ENCODE measurements at regions not wholly inside any gene's neighbourhood (a gene's known extent, or its start where the extent isn't known, plus 50 kb on each side); places are given as distances from the start of the nearest gene placed in this dataset.
A peak's percentile ranks its signal among the peaks of the same experiment; 100 is the strongest.
"Not testable (repeated sequence)": the region's sequence is repeated elsewhere in the genome, so short reads cannot be mapped to it uniquely, and the experiment has no call there.

DNA sequence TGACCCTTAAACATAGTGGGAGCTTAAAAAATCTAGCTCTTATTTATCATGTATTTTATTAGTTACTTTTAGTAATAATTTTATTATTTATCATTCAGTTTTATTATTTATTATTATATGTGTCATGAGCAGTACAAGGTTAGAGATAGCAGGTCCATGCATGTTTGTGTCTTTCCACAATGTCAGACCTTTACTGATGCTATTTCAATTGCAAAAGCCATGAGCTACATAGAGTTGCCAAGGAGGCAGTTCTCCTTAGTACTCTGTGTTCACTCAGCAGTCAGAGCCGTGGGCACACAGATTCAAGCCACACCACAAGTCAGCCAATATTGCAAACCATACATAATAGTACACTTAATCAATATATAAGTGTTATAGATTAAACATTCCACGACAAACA is 157.9 kb upstream of the NTRK2 start:
- no peak for DNase-seq (ENCODE audit: low spot score)

DNA sequence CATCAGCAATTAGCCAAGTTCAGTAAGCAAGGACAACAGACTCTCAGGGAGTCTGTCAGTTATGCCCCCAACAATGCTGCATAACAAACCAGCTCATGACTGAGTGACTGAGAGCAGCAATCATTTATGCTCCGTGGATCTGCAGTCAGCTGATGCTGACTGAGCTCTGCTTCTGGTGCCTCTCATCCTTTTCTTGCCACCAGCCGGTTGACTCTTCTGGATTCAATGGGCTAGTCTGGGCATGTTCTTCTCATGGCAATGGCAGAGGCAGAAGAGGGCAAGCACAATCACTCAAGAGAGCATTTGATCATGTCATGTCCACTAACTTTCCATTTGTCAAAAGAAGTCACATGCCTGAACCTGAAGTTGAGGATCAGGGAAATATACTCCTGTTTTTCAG is 157.0 kb upstream of the NTRK2 start:
- no peak for DNase-seq (ENCODE audit: low spot score)

DNA sequence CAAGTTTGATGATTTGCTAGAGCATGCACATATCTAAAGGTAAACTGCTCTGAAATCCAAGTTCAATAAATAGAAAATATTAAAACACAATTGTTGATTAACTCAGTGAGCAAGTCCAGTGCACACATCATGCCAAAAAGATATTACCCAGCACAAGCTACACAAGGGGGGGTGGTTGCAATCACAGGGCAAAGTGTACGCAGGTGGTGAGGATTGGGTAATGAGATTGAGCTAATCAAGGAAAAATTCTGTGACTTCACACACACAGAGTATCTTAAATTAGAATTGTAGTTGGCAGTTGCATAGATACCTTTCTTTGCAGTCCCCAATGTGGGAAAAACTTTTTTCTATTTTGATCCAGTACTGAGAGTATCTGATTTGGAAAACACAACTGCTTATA is 156.1 kb upstream of the NTRK2 start:
- DNase-seq (ENCODE audit: low spot score): no peak

DNA sequence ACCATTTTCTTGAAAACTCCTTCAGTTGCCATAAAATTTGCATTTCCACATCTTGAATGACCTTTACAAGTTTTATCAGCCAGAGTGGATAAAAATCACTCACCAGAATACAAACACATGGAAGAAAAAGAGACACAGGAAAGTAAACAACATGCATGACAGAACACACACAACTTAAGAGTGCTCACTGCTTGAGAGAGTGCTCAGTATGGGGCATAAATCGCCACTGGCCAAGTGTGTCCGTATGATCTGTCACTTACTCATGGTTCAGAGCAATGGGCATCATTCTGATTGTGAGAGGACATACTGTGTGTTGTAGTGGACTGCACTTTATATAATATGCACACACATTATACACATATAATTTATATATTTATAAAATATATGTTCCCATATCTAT is 155.6 kb upstream of the NTRK2 start:
- DNase-seq (ENCODE audit: low spot score): no peak

DNA sequence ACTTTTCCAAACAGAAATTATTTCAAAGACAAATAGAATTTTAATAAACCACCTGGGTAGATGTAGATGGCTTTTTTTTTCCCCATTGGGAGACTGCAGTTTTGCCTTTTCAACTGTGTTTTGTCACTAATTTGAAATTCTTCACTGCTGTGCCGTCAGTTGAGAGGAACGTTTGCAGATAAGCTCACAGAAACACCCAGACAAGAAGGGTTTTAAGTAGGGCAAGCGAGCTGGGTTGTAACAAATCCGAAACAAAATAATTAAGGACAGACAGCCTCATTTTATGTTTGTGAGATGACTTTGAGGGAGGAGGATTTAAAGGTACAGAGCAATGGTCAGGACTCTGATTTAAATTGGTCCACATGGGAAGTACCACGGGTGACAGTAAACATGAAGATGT is 155.1 kb upstream of the NTRK2 start:
- no peak for DNase-seq (ENCODE audit: low spot score)

DNA sequence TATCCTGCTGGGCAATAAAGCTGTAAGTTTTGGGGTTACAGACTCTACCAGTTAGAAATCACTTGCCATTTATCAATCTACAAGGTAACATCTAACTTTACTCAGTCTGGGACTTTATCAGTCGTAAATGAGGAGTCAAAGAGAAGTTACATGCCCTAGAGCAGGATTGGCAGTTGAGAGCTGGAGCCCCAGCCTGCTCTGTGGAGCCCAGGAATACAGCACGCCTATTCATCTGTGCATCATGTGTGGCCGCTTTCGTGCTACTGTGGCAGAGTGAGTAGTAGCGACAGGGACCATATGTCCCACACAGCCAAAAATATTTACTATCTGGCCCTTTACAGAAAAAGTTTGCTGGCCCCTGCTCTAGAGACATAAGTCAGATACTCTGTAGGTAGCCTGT is 152.5 kb upstream of the NTRK2 start:
- no peak for DNase-seq (ENCODE audit: low spot score)

DNA sequence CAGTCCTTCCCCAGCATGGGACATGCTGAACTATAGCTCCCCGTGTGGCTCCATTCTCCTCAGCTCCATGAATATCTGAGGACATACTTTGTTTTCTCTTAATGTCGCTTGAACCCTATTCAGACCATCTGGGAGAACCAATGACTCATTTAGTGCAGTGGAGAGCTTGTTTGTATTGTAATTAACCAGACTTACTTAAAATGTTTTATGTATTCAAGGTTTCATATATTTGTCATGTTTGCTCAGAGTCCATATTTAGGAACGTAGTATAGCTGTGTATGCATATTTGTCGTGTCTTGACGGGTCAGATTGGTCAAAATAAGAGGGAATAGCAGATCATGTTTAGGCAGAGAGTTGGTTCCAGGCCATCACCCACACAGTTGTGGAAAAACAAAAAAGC is 150.1 kb upstream of the NTRK2 start:
- no peak for DNase-seq (ENCODE audit: low spot score)

DNA sequence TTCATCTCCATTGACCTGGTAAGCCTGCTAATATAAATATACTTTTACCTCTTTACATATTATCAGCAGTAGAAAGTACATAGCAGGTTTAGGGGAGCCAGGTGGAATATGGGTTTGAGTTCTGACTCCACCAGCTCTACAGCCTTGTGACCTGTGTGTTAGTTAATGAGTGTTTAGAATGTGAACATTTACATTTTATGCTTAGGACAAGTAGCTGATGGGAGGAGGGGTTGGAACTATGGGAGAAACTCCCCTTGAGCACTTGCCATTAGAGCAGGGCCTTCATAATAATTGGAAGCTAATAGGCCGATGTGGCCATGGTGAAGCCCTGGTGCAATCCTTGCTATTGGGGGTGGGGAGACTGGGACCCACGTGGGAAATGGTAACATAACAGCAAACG is 148.3 kb upstream of the NTRK2 start:
- no peak for DNase-seq (ENCODE audit: low spot score)

DNA sequence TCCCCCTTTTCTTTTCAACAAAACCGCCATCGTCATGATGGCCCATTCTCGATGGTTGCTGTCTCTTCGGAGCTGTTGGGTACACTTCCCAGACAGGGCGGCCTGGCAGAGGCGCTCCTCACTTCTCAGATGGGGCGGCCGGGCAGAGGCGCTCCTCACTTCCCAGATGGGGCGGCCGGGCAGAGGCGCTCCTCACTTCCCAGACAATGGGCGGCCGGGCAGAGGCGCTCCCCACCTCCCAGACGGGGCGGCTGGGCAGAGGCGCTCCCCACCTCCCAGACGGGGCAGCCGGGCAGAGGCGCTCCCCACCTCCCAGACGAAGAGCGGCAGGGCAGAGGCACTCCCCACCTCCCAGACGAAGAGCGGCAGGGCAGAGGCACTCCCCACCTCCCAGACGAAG is 143.3 kb upstream of the NTRK2 start:
- not testable (repeated sequence) for DNase-seq (ENCODE audit: low spot score)

DNA sequence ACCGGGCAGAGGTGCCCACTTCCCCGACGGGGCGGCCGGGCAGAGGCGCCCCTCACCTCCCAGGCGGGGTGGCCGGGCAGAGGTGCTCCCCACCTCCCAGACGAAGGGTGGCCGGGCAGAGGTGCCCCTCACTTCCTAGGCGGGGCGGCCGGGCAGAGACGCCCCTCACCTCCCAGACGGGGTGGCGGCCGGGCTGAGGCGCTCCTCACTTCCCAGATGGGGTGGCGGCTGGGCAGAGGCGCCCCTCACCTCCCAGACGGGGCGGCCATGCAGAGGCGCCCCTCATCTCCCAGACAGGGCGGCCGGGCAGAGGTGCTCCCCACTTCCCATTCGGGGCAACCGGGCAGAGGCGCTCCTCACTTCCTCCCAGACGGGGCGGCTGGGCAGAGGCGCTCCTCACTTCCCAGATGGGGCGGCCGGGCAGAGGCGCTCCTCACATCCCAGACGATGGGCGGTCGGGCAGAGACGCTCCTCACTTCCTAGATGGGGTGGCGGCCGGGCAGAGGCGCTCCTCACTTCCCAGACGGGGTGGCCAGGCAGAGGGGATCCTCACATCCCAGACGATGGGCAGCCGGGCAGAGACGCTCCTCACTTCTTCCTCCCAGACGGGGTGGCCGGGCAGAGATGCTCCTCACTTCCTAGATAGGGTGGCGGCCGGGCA is 142.3 kb upstream of the NTRK2 start:
- DNase-seq (ENCODE audit: low spot score): not testable (repeated sequence)

DNA sequence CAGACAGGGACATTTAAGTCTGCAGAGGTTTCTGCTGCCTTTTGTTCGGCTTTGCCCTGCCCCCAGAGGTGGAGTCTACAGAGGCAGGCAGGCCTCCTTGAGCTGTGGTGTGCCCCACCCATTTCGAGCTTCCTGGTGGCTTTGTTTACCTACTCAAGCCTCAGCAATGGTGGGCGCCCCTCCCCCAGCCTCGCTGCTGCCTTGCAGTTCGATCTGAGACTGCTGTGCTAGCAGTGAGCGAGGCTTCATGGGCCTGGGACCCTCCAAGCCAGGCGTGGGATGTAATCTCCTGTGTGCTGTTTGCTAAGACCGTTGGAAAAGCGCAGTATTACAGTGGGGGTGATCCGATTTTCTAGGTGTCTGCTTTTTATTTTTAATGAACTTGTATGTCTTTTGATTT is 133.6 kb upstream of the NTRK2 start:
- DNase-seq (ENCODE audit: low spot score): not testable (repeated sequence)

DNA sequence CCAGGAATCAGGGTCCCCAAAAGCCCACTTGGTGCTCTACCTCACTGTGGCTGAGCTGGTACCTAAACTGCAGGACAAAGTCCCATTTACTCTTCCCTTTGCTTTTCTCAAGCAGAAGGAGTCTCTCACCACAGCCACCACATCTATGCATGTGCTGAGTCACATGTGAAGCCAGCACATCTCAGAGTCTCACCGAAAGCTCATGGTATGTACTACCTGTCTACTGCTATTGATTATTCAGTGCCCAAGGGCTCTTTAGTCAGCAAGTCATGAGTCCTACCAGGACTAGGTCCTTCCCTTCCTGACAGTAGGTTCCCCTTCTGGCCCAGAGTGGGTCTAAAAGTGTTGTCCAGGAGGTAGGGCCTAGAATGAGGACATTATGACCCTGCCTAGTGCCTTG is 130.7 kb upstream of the NTRK2 start:
- no peak for DNase-seq (ENCODE audit: low spot score)

DNA sequence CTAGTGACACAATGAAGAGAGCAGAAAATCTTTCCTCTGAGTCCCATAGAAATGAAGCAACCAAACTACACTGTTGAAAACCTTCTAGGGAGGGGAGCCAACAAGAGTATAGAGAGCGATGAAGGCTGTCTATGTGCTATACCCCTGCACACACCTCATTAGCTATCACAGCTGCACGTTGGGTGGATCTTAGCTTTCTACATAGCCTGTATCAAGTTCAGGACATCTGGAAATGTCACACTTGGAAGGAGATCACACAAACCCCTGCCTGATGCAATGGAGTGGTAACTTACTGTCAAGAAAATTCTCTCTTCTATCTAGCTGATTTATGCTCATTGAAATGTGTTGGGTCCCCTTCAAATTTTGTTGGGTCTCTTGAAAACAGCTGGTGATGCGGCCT is 127.0 kb upstream of the NTRK2 start:
- no peak for DNase-seq (ENCODE audit: low spot score)

DNA sequence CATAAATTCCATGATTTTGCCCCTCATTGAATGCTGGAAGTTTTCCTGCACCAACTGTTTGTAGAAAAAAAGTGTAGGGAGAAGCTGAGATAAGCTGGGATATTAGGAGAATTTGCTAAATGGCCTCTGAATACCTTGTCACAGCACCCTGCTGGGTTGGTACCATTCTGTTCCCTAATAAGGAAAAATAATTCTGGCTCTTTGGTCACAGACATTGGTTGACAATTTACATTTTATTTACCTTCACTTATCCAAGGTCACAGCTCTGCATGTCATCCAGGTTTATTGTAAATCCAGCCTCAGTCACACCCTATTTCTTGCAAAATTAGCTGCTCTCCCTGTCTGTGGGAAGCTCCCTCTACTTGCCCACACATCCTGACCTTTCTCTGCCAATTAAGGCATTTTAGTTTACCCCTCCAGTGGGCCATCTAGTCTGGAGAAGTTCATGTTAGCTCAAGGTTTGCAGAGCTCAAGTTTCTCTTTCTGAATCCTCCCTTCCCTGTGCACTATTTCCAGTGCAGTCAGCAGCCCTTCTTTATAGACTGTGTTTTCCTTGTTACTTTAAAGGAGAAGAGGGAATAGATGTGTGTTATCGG is 115.4 kb upstream of the NTRK2 start:
- DNase-seq (ENCODE audit: low spot score): no peak

DNA sequence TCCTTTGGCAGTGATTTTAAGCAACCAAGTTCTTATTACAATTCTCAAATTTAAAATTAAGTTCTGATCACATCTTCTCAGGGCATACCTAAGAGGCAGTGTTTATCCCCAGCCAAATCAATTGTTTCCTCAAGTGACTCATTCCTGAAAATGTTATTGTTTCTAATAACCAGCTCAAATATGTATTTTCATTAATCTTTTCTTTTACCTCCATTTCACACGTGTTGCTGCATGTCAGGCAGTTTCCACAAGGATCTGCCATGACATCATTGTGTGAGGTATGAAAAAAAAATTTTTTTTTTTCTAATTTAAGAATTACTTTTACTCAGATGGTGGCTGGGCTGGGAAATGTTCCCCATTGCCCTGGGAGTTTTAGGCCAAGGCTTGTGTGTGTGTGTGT is 113.0 kb upstream of the NTRK2 start:
- no peak for DNase-seq (ENCODE audit: low spot score)

DNA sequence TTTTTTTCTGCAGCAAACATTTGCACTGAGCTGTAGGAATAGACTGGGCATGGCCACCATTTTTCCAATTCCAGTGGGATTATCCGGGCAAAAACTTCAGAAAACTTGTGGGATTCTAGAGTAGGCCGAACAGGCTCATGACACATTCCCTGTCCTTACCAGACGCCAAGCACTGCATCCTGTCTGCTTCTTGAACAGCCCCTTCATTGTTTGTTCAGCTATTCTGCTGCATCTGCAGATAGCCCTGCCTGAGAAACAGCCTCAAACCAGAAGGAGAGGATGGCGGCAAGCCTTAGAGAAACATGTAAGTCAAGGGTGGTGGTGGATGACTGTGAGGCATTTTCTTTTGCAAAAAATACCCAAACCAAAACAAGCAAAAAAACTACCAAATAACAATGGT is 111.8 kb upstream of the NTRK2 start:
- peak; percentile 97 for DNase-seq (ENCODE audit: low spot score)

DNA sequence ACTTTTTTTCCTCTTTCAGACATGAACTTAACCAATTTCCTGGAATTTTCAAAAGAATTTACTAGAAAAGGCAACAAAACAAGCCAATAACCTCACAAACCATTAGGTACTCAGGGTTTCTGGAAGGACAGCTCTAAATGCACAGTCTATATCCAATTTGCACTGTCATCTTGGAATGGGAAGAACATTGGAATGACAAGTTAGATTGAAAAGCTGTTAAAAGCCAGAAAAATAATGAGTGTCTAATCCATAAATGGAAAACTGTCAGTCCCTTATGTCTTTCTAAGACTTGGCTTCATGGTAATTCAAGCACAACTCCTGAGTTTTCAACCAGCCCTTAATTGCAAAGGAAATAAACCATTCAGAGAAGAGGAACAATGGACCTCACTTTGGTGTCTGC is 105.8 kb upstream of the NTRK2 start:
- DNase-seq (ENCODE audit: low spot score): no peak

DNA sequence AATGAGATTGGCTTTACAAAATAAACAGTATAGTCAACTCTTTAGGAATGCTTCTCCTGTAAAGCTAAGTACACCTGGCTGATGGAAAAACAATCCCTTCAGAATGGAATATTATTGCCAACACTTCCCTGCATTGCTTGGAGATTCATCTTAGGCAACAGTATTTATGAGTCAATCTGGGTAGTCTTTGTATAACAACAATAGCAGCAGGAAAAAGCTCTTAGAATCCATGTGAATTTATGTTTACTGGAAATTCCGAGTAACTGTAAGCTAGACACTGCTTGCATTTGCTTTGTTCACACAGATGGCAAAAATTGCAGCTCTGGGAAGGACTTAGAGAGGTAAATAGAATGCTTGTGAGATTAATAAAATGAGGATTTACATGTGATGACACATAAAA is 101.7 kb upstream of the NTRK2 start:
- no peak for DNase-seq (ENCODE audit: low spot score)

DNA sequence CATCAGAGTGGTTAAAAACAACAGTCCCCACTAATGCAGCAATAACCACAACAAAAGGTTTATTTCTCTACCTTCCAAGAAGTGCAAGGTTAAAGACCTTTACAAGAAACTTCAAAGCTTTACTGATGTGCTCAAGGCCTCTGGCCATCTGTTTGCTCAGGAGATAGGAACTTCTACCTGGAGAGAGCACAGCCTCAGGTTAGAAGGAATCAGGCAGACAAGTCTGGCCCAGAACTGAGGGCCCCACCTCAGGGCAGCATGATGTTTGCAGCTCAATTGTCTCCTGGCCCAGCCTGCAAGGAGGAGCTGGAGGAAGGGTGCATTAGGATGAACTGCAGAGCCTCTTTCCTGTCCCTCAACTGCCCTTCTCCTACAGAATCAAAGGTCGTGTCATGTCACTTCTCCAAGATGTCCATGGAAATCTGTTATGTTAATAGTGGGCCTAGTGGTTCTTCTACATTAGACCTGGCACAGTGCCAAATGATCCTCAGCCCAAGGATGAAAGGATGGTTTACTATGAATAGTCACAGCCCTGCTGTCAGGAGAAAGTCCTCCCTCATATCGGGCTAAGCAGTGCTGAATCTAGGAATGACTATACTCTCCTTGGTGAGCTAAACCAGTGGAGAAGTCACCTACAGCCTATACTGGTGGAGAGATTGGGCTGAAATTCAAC is 98.9 kb upstream of the NTRK2 start:
- DNase-seq (ENCODE audit: low spot score): no peak

DNA sequence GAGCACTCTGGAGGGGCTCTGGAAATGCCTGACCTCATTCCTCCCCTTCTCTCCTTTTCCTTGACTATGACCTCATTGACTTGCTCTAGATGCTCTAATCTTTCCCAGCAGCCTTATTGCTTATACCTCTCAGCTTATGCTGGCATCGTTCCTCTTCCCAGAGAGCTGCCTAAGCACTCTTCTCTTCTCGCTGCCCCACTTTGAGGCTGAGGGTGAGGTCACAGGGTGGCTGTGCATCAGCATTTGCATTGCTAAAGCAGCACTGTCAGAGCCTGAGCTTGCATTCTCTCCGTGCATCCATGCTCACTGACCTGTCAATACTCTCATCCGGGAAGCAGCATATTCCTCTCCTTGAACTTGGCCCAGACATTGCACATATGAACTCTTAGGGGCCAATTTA is 96.4 kb upstream of the NTRK2 start:
- no peak for DNase-seq (ENCODE audit: low spot score)

DNA sequence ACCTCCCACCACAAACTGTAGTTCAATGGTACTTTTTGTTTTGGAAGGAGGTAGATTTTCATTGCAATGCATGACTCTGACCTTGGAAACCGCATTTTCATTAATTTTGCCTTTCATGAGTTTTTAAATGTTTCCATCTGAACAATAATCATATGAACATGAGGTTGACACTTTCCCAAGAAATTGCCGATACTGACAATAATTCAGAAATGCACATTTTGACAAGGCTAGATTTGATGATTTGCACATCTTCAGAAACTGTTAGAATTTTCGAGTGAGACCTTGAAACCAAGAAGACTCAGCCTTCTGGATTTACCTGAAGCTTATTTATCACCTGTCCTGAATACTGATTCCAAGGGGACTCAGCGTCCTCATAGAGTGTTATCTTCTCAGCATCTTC is 93.8 kb upstream of the NTRK2 start:
- DNase-seq (ENCODE audit: low spot score): no peak

DNA sequence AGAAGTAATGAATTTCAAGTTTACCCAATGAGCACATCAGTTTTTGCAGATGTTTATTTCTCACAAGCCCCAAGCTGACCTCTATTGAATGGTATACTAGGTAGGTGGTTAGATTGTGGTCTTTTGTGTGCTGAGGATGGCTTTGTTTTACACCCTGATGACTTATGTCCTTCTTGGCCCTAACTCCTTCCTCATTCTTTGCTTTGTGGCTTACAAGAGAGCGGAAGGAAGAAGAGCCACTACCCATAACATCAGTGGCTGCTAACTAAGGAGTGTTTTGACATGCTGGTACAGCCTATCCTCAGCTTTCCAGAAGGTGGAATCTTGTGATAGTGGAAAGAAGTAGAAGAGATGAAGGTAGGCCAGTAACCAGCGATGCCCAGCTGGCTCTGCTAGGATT is 85.7 kb upstream of the NTRK2 start:
- DNase-seq (ENCODE audit: low spot score): no peak

DNA sequence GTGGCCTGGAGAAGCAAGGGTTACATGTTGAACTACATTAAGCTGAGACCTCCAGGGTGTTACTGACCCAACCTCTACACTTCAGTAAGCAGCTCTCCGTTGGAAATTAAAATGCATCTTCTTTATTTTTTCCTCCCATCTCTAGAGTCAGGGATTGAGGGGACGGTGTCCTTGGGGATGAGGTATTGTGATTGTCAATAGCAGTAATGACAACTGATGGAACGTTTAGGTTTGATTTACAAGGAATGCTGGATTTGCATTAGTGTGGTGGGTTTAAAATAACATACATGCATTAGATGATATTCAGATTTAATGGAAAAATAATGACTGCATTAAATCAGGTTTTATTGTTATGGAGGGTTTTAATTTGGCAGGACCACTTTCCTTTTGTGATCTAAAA is 82.9 kb upstream of the NTRK2 start:
- no peak for DNase-seq (ENCODE audit: low spot score)

DNA sequence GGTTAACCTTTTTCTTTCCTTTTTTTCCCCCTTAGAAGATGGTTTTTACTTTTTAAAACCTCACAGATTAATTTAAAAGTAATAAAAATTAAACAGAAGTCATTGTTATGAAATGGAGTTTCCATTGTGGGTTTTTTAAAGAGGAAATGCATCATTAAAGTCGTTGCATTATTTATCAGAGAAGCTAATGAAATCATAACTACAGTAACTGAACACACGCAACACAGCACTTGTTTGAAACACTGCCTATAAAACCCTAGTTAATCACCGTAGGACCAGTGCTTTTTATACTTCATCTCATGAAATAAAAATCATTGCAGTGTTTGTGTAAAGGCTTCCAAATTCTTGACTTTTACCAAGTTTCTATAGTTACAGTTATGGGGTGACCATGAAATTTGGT is 82.4 kb upstream of the NTRK2 start:
- no peak for DNase-seq (ENCODE audit: low spot score)
